Cardiac muscle cell (in vitro differentiated cells and primary cell): ENCODE measurements at regions not wholly inside any gene's neighbourhood (a gene's known extent, or its start where the extent isn't known, plus 50 kb on each side); places are given as distances from the start of the nearest gene placed in this dataset.

Source experiments
- DNase-seq, 2 donors: peaks; one replicate each; pipeline versions ENCODE4 v3.0.0 to v3.0.0-alpha.2; 2010 to 2017; ENCODE audit warnings: low read depth in 1 of 2, low spot score in 1 of 2
- H3K27ac ChIP-seq: fragments of 200-600 bp; sonication (generic); 2 replicates; pipeline ENCODE4 v1.5.1; 2016
- H3K27me3 ChIP-seq: fragments of 200-600 bp; sonication (generic); 2 replicates; pipeline ENCODE4 v1.6.0; 2016; ENCODE audit warnings: control low read depth
- H3K36me3 ChIP-seq: fragments of 200-600 bp; sonication (generic); 2 replicates; pipeline ENCODE4 v1.5.1; 2016; ENCODE audit warnings: control low read depth
- H3K4me1 ChIP-seq: fragments of 200-600 bp; sonication (generic); 2 replicates; pipeline ENCODE4 v1.8.1; 2017; ENCODE audit warnings: low read depth, mild to moderate bottlenecking, mixed run types
- H3K4me3 ChIP-seq: fragments of 200-600 bp; sonication (generic); 2 replicates; pipeline ENCODE4 v1.5.1; 2016; ENCODE audit warnings: mild to moderate bottlenecking
- H3K9me3 ChIP-seq: fragments of 200-600 bp; sonication (generic); 2 replicates; pipeline ENCODE4 v1.5.1; 2017; ENCODE audit warnings: low read depth, mild to moderate bottlenecking, control low read depth
- TF ChIP-seq, protein P1 (sequence below): IDR thresholded peaks from 2 replicates; pipeline ENCODE4 v1.5.1; 2012; ENCODE audit warnings: low read depth, mild to moderate bottlenecking, low read length

GRCh38 chr15:93820566-93820965 is 410.8 kb upstream of the MCTP2 start:
- no peaks in the 10 kb centered on the region for H3K27me3 ChIP-seq

DNA sequence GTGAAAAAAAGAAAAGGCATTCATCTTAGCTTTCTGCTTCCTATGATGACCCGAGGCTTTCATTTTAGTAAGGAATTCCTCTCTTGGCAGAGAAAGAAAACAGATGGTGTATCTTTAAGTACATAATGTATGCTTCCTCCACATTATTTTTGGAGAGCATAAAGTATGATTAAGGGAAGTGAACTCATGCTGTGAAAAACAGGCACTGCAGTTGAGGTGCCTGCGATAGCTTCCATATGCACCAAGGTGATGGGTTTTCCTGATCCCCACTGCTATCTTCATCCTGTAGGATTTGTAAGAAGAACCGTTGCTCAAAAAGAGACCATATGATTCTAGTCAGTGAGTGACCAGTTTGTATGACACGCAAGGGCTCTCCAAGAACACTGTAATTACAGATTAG is 411.5 kb upstream of the MCTP2 start:
- Histone ChIP-seq H3K27me3 (no peaks in the 10 kb centered on the region), H3K27ac (no peak overlapping the region)

More at GRCh38 chr15:93820566-93820965, 410.8 kb upstream of the MCTP2 start:
- DNase-seq, result no peak
- Histone ChIP-seq H3K4me1 (no peaks in the 10 kb centered on the region), H3K9me3 (no peaks in the 10 kb centered on the region), H3K36me3 (no peaks in the 10 kb centered on the region), H3K27ac (no peak overlapping the region), H3K4me3 (no peak overlapping the region)
- TF ChIP-seq, protein P1, sequence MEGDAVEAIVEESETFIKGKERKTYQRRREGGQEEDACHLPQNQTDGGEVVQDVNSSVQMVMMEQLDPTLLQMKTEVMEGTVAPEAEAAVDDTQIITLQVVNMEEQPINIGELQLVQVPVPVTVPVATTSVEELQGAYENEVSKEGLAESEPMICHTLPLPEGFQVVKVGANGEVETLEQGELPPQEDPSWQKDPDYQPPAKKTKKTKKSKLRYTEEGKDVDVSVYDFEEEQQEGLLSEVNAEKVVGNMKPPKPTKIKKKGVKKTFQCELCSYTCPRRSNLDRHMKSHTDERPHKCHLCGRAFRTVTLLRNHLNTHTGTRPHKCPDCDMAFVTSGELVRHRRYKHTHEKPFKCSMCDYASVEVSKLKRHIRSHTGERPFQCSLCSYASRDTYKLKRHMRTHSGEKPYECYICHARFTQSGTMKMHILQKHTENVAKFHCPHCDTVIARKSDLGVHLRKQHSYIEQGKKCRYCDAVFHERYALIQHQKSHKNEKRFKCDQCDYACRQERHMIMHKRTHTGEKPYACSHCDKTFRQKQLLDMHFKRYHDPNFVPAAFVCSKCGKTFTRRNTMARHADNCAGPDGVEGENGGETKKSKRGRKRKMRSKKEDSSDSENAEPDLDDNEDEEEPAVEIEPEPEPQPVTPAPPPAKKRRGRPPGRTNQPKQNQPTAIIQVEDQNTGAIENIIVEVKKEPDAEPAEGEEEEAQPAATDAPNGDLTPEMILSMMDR, result no peak

DNA sequence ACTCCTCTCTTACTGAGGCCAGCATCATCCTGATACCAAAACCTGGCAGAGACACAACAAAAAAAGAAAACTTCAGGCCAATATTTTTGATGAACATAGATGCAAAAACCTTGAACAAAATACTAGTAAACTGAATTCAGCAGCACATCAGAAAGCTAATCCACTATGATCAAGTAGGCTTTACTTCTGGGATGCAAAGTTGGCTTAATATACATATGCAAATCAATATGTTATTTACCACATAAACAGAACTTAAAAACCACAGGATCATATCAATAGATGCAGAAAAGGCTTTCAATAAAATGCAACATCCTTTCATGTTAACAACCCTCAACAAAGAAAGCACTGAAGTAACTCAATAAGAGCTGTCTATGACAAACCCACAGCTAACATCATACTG is 414.5 kb upstream of the MCTP2 start:
- Histone ChIP-seq H3K27me3 (peaks cover 2% of the 10 kb centered on the region), H3K4me3 (no peak overlapping the region), H3K9me3 (no peaks in the 10 kb centered on the region), H3K36me3 (no peaks in the 10 kb centered on the region), H3K27ac (no peak overlapping the region), H3K4me1 (no peaks in the 10 kb centered on the region)
- DNase-seq, result no peak
- TF ChIP-seq, protein P1, result no peak

More for the DNA sequence above, 411.5 kb upstream of the MCTP2 start:
- H3K4me3 ChIP-seq, result no peak overlapping the region
- no peaks in the 10 kb centered on the region for H3K9me3 ChIP-seq
- TF ChIP-seq, protein P1, result no peak
- no peaks in the 10 kb centered on the region for H3K36me3 ChIP-seq
- H3K4me1 ChIP-seq, result no peaks in the 10 kb centered on the region
- DNase-seq, result no peak

- H3K36me3 ChIP-seq, result no peaks in the 10 kb centered on the region
- H3K9me3 ChIP-seq, result no peaks in the 10 kb centered on the region
- DNase-seq, result no peak
- peaks cover 9% of the 10 kb centered on the region for H3K27me3 ChIP-seq
- H3K4me1 ChIP-seq, result no peaks in the 10 kb centered on the region
- H3K4me3 ChIP-seq, result no peak overlapping the region
- TF ChIP-seq, protein P1, result no peak
- no peak overlapping the region for H3K27ac ChIP-seq
Measured at GRCh38 chr15:93811305-93811704, 420.1 kb upstream of the MCTP2 start.

DNA sequence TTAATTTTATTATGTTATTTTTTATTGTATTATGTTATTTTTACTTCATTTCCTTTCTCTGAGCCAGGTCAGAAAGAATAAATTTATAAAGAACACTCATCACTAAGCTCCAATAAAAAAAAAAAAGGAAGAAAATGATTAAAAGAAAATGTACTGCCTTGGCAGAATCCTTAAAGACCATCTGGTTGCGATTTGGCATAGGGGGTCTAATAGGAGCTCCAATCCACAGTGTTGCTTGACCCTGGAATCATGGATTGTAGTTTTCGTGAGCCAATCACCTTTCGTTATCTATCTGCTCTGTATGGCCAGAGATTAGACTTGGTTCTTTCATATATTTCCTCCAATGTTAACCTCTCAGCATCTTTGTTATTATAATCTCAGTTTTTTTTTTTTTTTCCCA is 421.8 kb upstream of the MCTP2 start:
- H3K9me3 ChIP-seq, result no peaks in the 10 kb centered on the region
- peaks cover 15% of the 10 kb centered on the region for H3K27me3 ChIP-seq
- TF ChIP-seq, protein P1, result no peak
- DNase-seq, result no peak
- no peaks in the 10 kb centered on the region for H3K36me3 ChIP-seq
- no peak overlapping the region for H3K27ac ChIP-seq
- no peaks in the 10 kb centered on the region for H3K4me1 ChIP-seq
- no peak overlapping the region for H3K4me3 ChIP-seq
